GM23248 (cell line): ENCODE measurements at regions not wholly inside any gene's neighbourhood (a gene's known extent, or its start where the extent isn't known, plus 50 kb on each side); places are given as distances from the start of the nearest gene placed in this dataset.

Experiments used
- EZH2 ChIP-seq: fragments of 200-600 bp; sonication (generic); IDR thresholded peaks from 2 replicates; pipeline ENCODE4 v1.6.1; 2018; ENCODE audit warnings: antibody characterized with exemption, mild to moderate bottlenecking; ENCODE audit not compliant: insufficient read depth, poor library complexity, severe bottlenecking
- EZH2phosphoT487 ChIP-seq: fragments of 200-600 bp; sonication (generic); IDR thresholded peaks from 2 replicates; pipeline ENCODE4 v1.6.1; 2018; ENCODE audit warnings: antibody characterized with exemption, moderate library complexity, mild to moderate bottlenecking, low read depth; ENCODE audit not compliant: insufficient read depth

- TF ChIP-seq EZH2phosphoT487: no peak
- no peak for TF ChIP-seq EZH2
Observed at GRCh38 chr7:41536873-41537665, 165.8 kb downstream of the INHBA start.
